Osteoblast (primary cell): ENCODE measurements at regions not wholly inside any gene's neighbourhood (a gene's known extent, or its start where the extent isn't known, plus 50 kb on each side); places are given as distances from the start of the nearest gene placed in this dataset.
"Not testable (repeated sequence)": the region's sequence is repeated elsewhere in the genome, so short reads cannot be mapped to it uniquely, and the experiment has no call there.

Source experiments
- DNase-seq: peaks from one replicate; pipeline ENCODE4 v3.0.0; 2011; ENCODE audit warnings: low spot score, mixed read lengths; ENCODE audit not compliant: insufficient read length; ENCODE audit errors: missing footprints
- H2AFZ ChIP-seq: 2 replicates; pipeline ENCODE4 v1.6.0; 2011; ENCODE audit warnings: mild to moderate bottlenecking, low read length
- H3K27ac ChIP-seq: 2 replicates; pipeline ENCODE4 v1.5.1; 2011; ENCODE audit warnings: mild to moderate bottlenecking, low read depth, low read length, moderate library complexity
- H3K27me3 ChIP-seq: 2 replicates; pipeline ENCODE4 v1.6.0; 2012; ENCODE audit warnings: mild to moderate bottlenecking, control low read depth, inconsistent platforms, low read length, moderate library complexity; ENCODE audit not compliant: insufficient read depth
- H3K36me3 ChIP-seq: 2 replicates; pipeline ENCODE4 v1.5.1; 2011; ENCODE audit warnings: mild to moderate bottlenecking, low read length, control low read depth, moderate library complexity; ENCODE audit not compliant: insufficient read depth
- H3K4me1 ChIP-seq: 2 replicates; pipeline ENCODE4 v1.5.1; 2011; ENCODE audit warnings: mild to moderate bottlenecking, low read length, control low read depth, moderate library complexity; ENCODE audit not compliant: insufficient read depth
- H3K4me2 ChIP-seq: 2 replicates; pipeline ENCODE4 v1.6.0; 2011; ENCODE audit warnings: mild to moderate bottlenecking, low read length; ENCODE audit not compliant: insufficient read depth
- H3K4me3 ChIP-seq: fragments of 200-600 bp; sonication (generic); 3 replicates; pipeline ENCODE4 v1.5.1; 2012; ENCODE audit warnings: mild to moderate bottlenecking, low read length, inconsistent platforms; ENCODE audit not compliant: insufficient read depth
- H3K79me2 ChIP-seq: 2 replicates; pipeline ENCODE4 v1.6.0; 2012; ENCODE audit warnings: mild to moderate bottlenecking, low read length, control low read depth, inconsistent platforms; ENCODE audit not compliant: insufficient read depth
- H3K9me3 ChIP-seq: 2 replicates; pipeline ENCODE4 v1.5.1; 2011; ENCODE audit warnings: low read depth, low read length, control low read depth
- H4K20me1 ChIP-seq: 2 replicates; pipeline ENCODE4 v1.6.0; 2012; ENCODE audit warnings: mild to moderate bottlenecking, low read length, control low read depth; ENCODE audit not compliant: insufficient read depth
- TF ChIP-seq, protein P1 (sequence below): IDR thresholded peaks from 2 replicates; pipeline ENCODE4 v1.5.1; 2011; ENCODE audit warnings: mild to moderate bottlenecking, low read depth, low read length, moderate library complexity; ENCODE audit errors: extremely low read depth

DNA sequence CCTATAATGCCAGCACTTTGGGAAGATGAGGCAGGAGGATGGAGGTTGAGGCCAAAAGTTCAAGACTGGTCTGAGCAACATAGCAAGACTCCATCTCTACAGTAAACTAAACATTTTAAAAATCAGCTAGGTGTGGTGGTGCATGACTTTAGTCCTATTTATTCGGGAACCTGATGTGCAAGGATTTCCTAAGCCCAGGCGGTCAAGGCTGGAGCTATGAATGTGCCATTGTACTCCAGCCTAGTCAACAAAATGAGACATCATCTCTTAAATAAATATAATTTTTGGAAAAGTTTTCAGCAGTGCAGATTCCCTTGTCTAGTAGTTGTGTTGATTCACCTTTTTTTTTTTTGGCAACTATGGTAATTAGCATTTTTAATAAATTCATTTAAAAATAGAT lies 928.7 kb upstream of the PRKX start:
- DNase-seq, result no peak
- H3K36me3 ChIP-seq, result no peaks in the 10 kb centered on the region
- no peaks in the 10 kb centered on the region for H3K79me2 ChIP-seq
- H2AFZ ChIP-seq, result no peak overlapping the region
- H4K20me1 ChIP-seq, result no peaks in the 10 kb centered on the region
- TF ChIP-seq, protein P1, sequence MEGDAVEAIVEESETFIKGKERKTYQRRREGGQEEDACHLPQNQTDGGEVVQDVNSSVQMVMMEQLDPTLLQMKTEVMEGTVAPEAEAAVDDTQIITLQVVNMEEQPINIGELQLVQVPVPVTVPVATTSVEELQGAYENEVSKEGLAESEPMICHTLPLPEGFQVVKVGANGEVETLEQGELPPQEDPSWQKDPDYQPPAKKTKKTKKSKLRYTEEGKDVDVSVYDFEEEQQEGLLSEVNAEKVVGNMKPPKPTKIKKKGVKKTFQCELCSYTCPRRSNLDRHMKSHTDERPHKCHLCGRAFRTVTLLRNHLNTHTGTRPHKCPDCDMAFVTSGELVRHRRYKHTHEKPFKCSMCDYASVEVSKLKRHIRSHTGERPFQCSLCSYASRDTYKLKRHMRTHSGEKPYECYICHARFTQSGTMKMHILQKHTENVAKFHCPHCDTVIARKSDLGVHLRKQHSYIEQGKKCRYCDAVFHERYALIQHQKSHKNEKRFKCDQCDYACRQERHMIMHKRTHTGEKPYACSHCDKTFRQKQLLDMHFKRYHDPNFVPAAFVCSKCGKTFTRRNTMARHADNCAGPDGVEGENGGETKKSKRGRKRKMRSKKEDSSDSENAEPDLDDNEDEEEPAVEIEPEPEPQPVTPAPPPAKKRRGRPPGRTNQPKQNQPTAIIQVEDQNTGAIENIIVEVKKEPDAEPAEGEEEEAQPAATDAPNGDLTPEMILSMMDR, result no peak
- no peak overlapping the region for H3K4me3 ChIP-seq
- no peak overlapping the region for H3K4me2 ChIP-seq
- H3K4me1 ChIP-seq, result no peaks in the 10 kb centered on the region
- no peaks in the 10 kb centered on the region for H3K27me3 ChIP-seq
- H3K9me3 ChIP-seq, result peaks cover 2% of the 10 kb centered on the region
- H3K27ac ChIP-seq, result no peak overlapping the region

DNA sequence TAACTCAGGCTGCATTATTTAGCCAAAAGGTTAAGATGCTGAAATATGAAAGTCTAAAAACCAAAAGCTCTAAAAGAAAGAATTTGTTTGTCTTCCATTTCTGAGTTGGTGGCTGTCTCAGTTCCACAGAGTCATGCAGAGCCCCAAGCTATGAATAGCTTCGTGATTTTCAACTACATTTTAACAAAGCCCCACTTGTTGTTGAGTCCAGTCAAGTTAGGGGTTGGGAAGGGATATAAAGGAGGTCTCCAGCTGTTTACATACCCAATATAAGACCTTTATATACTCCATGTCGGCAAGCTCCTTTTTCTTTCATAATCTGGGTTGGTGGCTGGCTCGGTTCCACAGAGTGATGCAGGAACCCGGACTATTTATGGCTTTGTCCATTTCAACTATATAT lies 924.6 kb upstream of the PRKX start:
- Histone ChIP-seq H4K20me1 (no peaks in the 10 kb centered on the region), H3K4me3 (no peak overlapping the region), H3K36me3 (no peaks in the 10 kb centered on the region), H3K4me2 (no peak overlapping the region), H3K27ac (no peak overlapping the region), H3K79me2 (no peaks in the 10 kb centered on the region), H3K27me3 (no peaks in the 10 kb centered on the region), H2AFZ (no peak overlapping the region), H3K4me1 (no peaks in the 10 kb centered on the region), H3K9me3 (peaks cover 2% of the 10 kb centered on the region)
- no peak for DNase-seq
- TF ChIP-seq, protein P1, result no peak

DNA sequence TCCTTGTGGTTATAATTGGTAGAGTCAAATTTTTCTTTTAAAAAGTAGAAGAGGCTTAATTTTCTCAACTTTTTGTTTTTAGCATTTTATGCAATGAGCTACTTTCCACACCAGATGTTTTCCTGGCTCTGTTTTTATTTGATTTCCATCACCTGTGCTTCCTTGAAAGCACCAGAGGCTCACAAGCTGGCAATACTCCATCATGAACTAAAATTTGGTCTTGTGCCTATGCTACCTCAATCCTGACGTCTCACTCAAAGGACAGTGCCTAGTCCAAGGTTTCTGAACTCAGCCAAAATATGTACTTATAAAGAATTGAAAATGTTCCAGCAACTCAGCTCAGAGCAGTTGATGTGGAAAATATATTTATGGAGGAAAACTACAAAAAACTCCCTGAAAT lies 914.0 kb upstream of the PRKX start:
- Histone ChIP-seq H3K36me3 (no peaks in the 10 kb centered on the region), H3K9me3 (peaks cover 2% of the 10 kb centered on the region), H3K4me2 (no peak overlapping the region), H3K27me3 (no peaks in the 10 kb centered on the region), H3K4me1 (no peaks in the 10 kb centered on the region), H3K27ac (no peak overlapping the region), H3K79me2 (no peaks in the 10 kb centered on the region), H2AFZ (no peak overlapping the region), H4K20me1 (no peaks in the 10 kb centered on the region), H3K4me3 (no peak overlapping the region)
- no peak for DNase-seq
- TF ChIP-seq, protein P1, result no peak

DNA sequence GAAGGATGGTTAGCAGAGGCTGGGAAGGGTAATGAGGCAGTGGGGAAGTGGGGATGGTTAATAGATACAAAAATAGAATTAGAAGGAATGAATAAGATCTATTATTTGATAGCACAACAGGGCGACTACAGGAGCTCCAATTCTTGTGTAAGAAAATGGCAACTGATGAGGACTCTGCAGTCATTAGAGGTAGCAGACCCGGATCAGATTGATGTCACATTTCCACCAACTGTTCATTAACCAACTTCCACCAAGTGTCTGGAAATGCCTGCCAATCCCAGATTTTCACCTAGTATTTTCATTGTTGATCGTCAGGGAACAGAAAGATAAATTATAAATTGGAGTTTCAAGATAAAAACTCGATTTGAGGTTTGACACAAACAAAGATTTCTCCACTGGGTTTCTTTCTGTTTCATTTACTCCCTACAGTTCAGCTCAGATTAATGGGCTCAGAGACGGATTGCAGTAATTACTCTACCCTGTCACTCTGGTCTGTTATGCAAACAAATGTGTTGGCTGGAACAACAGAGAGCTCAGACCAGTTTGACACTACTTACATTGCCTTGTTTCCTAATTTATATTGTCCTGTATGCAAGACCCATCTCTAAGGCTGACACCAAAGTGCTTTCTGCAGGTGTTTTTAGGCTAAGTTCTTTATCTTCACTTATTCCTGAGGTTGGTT lies 909.2 kb upstream of the PRKX start:
- Histone ChIP-seq H3K4me3 (no peak overlapping the region), H3K9me3 (no peaks in the 10 kb centered on the region), H3K4me1 (no peaks in the 10 kb centered on the region), H3K79me2 (no peaks in the 10 kb centered on the region), H3K4me2 (no peak overlapping the region), H4K20me1 (no peaks in the 10 kb centered on the region), H3K36me3 (no peaks in the 10 kb centered on the region), H3K27me3 (no peaks in the 10 kb centered on the region), H2AFZ (no peak overlapping the region), H3K27ac (no peak overlapping the region)
- TF ChIP-seq, protein P1, result no peak
- DNase-seq, result no peak

DNA sequence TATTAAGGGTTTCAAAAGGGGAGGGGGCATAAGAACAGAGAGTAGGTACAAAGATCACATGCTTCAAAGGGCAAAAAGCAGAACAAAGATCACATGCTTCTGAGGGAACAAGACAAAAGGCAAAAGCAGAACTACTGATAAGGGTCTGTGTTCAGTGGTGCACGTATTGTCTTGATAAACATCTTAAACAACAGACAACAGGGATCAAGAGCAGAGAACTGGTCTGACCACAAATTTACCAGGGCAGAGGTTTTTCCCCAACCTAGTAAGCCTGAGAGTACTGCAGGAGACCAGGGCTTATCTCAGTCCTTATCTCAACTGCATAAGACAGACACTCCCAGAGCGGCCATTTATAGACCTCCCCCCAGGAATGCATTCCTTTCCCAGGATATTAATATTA lies 900.2 kb upstream of the PRKX start:
- H3K4me2 ChIP-seq, H3K27ac ChIP-seq, H3K36me3 ChIP-seq, H4K20me1 ChIP-seq, H3K9me3 ChIP-seq, H3K4me3 ChIP-seq, DNase-seq, H2AFZ ChIP-seq, H3K27me3 ChIP-seq, H3K79me2 ChIP-seq, H3K4me1 ChIP-seq: not testable (repeated sequence)
